Lower lobe of right lung (tissue), 2 donors: ENCODE measurements at regions not wholly inside any gene's neighbourhood (a gene's known extent, or its start where the extent isn't known, plus 50 kb on each side); places are given as distances from the start of the nearest gene placed in this dataset.

ENCODE experiments used
- ATAC-seq, 2 donors: fragments of 200-7000 bp; cut with Tn5 transposase; one replicate each; pipeline ENCODE4 v1.9.1; 2020 to 2022; ENCODE audit warnings: mild to moderate bottlenecking in 2 of 2, moderate library complexity in 2 of 2
- DNase-seq: peaks from one replicate; pipeline ENCODE4 v3.0.0-alpha.2; 2020
- H3K27ac ChIP-seq: fragments of 200-600 bp; one replicate; pipeline ENCODE4 v1.8.0; 2022
- H3K27me3 ChIP-seq: fragments of 200-600 bp; one replicate; pipeline ENCODE4 v1.8.0; 2022; ENCODE audit warnings: low read depth
- H3K36me3 ChIP-seq: fragments of 200-600 bp; one replicate; pipeline ENCODE4 v1.8.0; 2022; ENCODE audit warnings: mild to moderate bottlenecking
- H3K4me1 ChIP-seq: fragments of 200-600 bp; one replicate; pipeline ENCODE4 v1.8.0; 2022
- H3K4me3 ChIP-seq: fragments of 200-600 bp; one replicate; pipeline ENCODE4 v1.8.0; 2022; ENCODE audit warnings: mild to moderate bottlenecking
- H3K9me3 ChIP-seq: fragments of 200-600 bp; one replicate; pipeline ENCODE4 v1.8.0; 2022
- intact Hi-C: fragments of 100-400 bp; cut with DNase I; formaldehyde crosslinking; loops from one replicate; pipeline ENCODE4 v1.11.0; 2022
- TF ChIP-seq, protein P1 (sequence below): fragments of 200-600 bp; IDR thresholded peaks from one replicate; pipeline ENCODE4 v1.8.0; 2022; ENCODE audit warnings: antibody characterized with exemption, mild to moderate bottlenecking
- donor health status: DM: no; HTN: yes; CAD: no; lungs with severe emphysema.

DNA sequence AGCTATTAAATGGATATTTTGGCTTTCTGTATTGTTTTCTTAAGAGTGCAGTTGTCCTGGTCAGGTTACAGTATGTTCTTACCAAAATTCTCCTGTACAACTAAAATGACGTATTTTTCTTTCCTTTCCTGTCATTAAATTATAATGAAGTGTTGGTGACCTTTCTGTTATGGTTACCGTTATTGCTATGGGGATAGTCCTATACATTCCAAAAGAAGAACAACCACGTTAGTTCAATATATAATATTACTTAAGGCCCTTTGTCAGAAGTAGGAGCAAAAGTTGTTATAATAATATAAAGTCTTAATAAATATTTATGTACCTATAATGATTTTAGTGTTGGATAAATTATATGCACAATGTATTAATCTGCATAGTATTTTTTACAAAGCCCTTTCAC, 82.4 kb upstream of the NREP start:
- intact Hi-C loops: no loop called here

DNA sequence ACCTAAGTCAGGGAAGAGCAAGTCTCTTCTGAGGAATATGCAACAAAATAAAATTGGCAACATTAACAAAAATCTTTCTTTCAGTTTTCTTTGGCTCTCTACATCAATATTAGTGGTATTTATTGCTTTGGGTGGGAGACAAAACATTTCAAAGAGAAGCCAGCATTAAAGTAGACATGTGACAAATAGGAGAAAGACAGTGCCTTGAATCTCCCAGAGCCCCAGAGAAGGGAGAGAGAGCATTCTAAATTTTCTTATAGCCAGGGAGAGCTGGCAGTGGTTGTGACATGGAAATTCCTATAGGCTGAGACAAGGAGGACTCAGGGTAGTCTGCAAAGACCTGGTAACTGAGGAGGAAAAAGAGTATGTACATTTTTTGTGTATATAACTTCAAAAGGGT, 79.4 kb upstream of the NREP start:
- Histone ChIP-seq H3K27ac (no peak overlapping the region), H3K4me1 (no peaks in the 10 kb centered on the region), H3K27me3 (no peaks in the 10 kb centered on the region), H3K36me3 (no peaks in the 10 kb centered on the region), H3K4me3 (no peak overlapping the region), H3K9me3 (no peaks in the 10 kb centered on the region)
- intact Hi-C loops: no loop called here
- TF ChIP-seq, protein P1, sequence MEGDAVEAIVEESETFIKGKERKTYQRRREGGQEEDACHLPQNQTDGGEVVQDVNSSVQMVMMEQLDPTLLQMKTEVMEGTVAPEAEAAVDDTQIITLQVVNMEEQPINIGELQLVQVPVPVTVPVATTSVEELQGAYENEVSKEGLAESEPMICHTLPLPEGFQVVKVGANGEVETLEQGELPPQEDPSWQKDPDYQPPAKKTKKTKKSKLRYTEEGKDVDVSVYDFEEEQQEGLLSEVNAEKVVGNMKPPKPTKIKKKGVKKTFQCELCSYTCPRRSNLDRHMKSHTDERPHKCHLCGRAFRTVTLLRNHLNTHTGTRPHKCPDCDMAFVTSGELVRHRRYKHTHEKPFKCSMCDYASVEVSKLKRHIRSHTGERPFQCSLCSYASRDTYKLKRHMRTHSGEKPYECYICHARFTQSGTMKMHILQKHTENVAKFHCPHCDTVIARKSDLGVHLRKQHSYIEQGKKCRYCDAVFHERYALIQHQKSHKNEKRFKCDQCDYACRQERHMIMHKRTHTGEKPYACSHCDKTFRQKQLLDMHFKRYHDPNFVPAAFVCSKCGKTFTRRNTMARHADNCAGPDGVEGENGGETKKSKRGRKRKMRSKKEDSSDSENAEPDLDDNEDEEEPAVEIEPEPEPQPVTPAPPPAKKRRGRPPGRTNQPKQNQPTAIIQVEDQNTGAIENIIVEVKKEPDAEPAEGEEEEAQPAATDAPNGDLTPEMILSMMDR: no peak
- no peak for DNase-seq
- no peak for ATAC-seq

More for the DNA sequence above, 82.4 kb upstream of the NREP start:
- H3K36me3 ChIP-seq: no peaks in the 10 kb centered on the region
- H3K4me1 ChIP-seq: no peaks in the 10 kb centered on the region
- no peak for ATAC-seq
- H3K4me3 ChIP-seq: no peak overlapping the region
- H3K27me3 ChIP-seq: no peaks in the 10 kb centered on the region
- TF ChIP-seq, protein P1: no peak
- no peak for DNase-seq
- no peak overlapping the region for H3K27ac ChIP-seq
- H3K9me3 ChIP-seq: no peaks in the 10 kb centered on the region

DNA sequence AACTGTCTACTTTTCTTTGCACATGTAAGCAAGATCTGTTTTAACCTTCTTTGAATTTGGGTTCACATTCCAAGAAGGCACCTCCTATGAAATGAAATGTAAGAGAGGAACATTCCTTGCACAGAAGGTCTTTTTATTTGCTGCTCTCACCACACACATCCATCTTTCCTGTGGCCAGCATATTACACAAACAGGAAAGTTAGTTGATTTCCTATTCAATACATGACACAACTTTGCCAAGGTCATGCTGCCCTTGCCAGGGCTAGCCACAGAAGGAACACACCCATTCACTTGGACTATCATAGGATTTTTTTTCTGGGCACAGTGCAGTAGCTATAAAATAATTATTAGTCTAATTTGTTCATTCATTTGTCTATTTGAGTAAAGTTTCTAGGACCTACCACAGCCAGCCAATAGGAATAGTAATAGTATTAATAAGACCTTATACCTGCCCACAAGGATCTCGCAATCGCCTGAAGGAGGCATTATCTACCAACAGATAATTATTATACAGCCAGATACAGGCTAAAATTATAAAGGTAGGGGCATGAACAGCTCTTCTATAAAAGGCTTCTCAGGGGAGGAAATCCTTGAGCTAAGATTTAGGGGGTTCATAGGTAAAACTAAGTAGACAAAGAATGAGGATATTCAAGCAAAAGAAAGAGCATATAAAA, 78.1 kb upstream of the NREP start:
- Histone ChIP-seq H3K4me3 (no peak overlapping the region), H3K27ac (no peak overlapping the region), H3K4me1 (no peaks in the 10 kb centered on the region), H3K9me3 (no peaks in the 10 kb centered on the region), H3K27me3 (no peaks in the 10 kb centered on the region), H3K36me3 (no peaks in the 10 kb centered on the region)
- intact Hi-C loops: no loop called here
- DNase-seq: no peak
- no peak for ATAC-seq
- TF ChIP-seq, protein P1: no peak

DNA sequence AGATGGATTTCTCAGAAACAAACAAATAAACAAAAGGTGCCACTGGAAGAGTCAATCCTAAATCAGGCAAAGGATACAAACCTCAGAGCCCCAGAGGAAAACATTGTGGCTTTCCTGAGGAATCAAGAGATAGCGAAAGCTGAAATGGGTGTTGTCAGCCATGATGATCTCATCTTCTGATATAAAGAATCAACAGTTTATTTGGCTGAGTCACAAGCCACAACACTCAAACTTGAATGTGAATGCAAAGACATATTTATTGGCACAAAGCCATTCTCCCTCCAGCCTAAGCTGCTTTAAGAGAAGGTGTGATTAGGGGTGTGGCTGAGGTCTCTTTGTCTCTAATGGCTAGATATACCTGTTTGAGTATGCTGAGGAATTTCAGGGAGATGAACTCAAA, 73.3 kb upstream of the NREP start:
- ATAC-seq (no peak), DNase-seq (no peak)
- Histone ChIP-seq H3K27ac (no peak overlapping the region), H3K4me3 (no peak overlapping the region), H3K36me3 (no peaks in the 10 kb centered on the region), H3K9me3 (no peaks in the 10 kb centered on the region), H3K27me3 (no peaks in the 10 kb centered on the region), H3K4me1 (no peaks in the 10 kb centered on the region)
- intact Hi-C loops: no loop called here
- TF ChIP-seq, protein P1: no peak

DNA sequence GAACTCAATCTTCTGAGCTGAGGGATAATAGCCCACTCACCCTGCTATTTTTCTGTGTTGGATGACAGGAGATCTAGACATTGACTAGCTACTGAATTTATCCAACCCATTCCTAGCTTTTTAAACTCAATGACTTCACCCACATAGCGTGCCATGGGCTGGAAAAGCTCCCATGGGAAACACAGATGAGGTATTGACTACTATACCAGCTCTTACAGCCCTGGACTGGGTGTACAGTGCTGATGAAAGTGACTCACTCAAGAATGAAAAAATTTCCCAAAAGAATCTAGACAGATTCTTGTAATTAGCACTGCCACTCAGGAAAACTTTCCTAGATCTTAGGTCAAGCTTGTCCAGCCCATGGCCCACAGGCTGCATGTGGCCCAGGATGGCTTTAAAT, 72.7 kb upstream of the NREP start:
- ATAC-seq: no peak
- Histone ChIP-seq H3K27me3 (no peaks in the 10 kb centered on the region), H3K27ac (no peak overlapping the region), H3K4me3 (no peak overlapping the region), H3K36me3 (no peaks in the 10 kb centered on the region), H3K9me3 (no peaks in the 10 kb centered on the region), H3K4me1 (no peaks in the 10 kb centered on the region)
- TF ChIP-seq, protein P1: no peak
- no peak for DNase-seq
- intact Hi-C loops: no loop called here
